ENCODE measurements at regions not wholly inside any gene's neighbourhood (a gene's known extent, or its start where the extent isn't known, plus 50 kb on each side); places are given as distances from the start of the nearest gene placed in this dataset.

DNA sequence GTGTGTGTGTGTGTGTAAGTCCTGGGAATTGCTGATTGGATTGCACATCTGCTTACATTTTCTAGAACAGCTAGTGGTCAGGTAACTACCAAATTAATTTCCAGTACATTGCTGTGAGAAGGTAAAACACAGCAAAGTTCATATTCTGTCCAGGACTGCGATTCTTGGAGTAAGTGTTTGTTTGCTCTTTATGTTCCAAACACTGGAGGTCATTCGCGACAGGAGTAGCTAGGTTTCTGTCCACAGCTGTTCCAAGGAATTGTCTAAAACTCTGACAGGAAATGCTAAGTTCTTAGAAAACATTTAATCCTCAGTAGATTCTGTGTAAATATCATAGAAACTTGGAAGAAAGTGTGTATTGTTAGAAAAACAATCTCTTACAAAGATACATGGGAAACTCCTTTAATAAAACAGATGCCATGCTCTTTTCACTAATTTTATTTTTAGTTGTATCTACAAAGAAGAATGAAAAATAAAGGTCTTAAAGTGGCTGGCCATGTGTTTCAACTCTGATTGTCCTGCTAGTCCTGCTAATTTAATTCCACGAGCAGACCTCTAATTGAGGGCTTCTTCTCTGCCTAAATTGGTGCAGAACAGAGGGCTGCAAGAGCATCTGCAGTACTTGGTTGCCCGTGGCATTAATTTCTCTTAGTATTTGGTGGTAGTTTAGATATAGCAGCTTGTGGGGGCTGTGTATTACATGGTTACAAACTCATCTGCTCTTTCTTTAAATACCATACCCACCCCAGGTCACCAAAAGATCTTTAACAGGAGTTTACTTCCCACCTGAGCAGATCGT lies 464.5 kb downstream of the RASEF start:
- DNase-seq = no peak

DNA sequence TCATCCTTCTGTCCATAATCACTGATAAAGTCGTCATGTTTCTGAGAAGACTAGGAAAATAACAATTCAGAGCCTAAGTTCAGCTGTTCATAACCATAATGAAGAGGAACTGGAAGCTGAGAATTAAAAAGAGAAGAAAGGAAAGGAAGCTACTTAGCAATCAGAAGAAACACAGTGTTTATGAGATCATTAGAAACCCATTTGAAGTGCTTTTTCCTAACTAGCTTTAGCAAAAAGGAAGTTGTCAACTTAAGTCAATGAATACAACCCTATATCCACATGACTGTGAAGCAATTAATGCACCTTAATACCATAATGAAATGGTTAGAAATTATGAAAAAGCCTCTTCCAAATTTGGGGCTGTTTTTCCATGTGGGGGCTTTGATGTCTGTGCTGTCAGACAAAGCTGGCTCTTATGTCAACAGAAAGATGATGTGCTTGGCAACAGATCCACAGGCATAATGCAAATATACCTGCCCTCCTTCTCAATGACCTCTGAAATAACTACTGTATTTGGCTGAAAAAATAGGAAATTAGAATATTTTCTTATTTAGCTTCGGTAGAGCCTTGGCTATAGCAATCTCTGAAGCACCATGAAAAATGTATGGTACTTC lies 463.5 kb downstream of the RASEF start:
- DNase-seq = no peak

DNA sequence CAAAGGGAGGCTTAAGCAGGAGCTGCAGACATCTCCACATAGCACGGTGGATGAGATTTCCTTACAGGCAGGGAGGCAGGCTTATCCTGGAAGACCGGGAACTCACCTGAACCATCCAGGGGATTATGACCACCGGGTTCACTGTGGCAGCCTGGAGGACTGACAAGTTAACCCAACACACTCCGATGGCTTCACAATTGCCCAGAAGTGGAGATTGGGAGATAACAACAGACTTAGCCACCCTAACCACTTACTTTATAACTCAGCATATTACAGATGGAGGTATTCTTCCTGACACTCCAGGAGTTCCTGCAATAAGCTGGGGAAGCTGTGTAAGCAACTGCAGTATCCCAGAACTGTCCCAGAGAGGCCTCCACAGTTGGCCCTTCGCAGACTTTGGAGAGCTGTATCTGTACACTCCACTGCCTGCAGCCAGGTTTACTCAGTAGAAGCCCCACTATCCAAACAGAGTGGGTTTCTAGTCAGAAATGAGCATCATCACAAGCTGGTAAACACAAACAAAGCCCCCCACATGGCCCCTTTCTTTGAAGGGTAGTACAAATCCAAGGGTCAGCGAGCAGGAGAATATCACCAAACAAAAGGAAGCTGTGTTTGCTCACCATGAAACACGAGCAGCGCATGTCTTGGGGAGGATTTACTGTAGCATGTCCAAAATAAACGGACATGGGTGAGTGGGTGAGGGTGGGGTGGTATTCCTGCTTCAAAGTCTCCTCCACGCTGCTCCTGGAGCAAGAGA lies 462.2 kb downstream of the RASEF start:
- no peak for DNase-seq

DNA sequence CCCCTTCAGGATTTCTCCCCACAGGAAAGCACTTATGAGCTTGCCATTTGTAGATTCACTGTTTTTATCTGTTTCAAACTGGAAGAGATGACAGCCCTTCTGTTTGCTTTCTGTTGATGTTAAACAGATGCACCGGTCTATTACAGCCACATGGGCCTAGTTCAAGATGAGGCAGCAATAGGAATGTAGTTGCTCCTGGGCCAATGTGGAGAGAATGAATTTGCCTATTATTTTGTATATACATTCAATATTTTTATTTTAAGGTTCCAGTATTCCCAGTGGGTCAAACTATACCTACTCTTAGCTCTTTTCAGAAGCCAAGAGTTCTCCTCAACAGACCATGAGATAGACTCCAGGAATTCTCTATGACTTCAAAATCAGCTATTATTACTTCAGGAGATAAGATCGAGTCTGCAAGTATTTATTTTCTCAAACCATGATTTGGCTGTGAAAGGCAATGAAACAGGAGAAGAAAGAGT lies 461.6 kb downstream of the RASEF start:
- peak; percentile 56 for DNase-seq

DNA sequence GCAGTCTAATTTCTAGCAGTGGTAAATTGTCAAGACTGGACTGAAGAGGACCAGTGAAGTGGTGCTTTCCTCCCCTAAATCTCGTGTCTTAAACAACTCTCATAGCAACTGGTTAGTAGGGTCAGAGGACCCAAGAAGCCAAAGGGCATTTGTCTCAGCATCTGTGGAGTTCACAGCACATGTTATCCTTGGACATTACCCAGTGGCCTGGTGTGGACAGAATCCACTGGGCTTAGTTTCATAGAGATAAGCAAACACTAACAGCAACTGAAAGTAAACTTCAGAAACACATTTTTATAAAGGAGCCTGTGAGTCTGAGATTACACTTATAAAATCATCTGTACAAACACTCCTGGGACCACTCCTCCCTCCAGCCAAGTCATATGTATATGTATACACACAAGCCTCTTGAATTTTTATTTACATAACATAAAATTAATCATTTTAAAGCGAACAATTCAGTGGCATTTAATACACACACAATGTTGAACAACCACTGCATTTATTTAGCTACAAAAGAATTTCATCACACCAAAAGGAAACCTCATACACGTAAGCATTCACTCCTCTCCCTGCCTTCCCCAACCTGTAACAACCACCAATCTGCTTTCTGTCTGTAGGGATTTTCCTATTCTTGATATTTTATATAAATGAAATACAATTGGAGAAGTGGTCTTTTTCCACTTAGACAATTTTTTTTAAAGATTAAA lies 457.8 kb downstream of the RASEF start:
- DNase-seq = no peak

DNA sequence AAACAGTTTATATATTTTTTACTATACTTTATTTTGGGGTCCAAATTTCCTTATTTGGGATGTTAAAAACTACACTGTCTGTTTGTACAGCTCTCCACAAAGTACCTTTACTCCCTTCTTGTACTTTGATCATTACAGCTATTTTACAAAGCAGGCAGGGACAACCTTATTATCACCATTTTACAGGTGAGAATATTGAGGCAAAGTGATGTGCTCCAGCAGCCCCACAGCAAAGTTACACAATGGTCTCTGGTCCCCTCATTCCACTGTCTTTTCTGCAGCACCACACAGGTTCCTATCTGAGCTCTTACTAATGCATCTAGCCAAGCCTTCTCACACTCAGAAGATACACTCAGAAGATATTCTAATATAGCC lies 457.3 kb downstream of the RASEF start:
- no peak for DNase-seq

DNA sequence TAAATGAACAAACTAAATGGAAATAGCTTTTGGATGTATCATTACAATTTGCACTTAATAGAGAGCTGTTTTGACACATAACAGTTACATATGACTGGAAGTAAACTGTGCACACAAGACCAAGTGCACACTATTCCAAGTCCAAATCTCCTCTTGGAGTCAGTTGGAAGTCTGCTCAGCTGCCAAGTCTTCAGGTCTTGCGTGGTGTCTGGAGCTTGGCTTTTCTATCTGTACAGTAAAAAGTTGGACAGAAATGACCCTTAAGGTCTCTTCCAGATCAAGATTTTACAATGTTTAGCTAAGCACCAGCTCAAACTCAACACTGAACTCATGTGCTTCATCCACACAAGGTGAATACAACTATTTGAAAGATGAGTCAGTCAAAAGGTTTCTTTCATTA lies 456.9 kb downstream of the RASEF start:
- no peak for DNase-seq

DNA sequence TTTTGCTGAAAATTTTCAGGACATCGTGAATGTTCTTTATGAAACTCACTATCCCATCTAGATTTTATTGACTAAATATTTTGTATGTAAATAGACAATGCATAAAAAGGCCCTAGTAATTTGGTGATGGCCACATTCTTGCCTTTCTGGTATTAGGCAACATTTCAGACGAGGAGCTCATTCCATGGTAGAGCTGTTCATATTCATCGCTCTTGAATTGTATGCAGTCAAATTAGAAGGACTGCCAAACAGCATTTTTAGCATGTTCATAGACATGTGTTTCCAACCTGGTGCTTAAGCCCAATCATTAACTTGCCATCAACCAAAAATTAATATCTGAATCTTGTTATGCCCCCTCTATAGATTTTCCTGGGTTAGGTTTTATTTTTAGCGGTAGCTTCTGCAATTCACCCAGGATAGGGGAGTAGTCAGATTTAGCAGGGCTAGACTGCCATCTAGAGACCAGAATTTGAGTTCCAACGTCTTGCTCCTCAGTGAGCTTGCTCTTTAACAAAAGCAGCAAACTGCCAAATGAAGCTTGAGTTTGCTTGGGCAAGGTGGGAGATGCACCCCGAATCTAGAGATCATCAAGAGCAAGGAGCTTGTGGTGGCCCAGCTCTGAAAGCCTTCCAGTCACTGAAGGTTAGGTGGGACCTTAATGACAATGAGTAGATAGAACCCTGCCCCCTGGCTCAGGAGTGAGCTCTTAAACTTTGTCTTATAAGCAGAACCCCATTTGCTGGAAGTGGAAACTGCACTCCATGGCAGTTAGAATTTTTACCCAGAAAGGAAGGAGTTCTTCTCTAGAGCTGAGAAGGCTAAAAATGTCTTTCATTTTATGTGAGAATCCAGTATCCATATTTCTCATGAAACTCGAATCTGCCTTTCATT lies 456.2 kb downstream of the RASEF start:
- peak; percentile 71 for DNase-seq

DNA sequence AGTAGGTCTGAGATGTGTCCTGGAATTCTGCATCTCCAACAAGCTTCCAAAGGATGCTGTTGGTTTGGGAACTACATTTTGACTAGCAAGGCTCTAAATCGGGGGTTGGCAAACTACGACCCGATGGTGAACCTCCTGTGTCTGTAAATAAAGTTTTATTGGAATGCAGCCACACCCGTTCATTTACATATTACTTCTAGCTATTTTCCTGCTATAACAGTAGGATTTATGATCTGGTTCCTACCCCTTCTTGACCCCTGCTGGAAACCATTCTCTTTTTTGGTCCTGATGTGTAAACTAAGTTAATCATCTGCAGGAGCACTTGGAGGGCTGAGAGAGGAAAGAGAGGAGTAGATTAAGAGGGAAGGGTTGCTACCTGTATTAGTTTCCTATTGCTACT lies 454.5 kb downstream of the RASEF start:
- no peak for DNase-seq

DNA sequence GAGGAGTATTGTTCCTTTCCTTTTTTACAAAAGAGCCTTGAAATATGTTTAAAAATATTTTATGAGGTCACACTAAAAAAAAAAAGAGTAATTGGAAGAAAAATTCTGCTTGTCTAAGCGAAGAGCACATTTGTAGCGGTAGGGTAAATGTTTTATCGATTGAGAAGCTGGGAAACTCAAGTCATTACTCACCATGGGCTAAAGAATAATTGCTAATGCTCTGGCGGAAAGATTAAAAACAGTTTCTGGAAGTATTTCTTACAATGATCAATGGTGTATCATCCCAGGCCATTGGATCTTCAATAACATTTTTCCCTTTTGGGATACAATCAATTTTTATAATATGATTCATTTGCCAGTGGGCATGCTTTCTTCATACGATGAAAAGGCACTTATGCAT lies 450.0 kb downstream of the RASEF start:
- no peak for DNase-seq

DNA sequence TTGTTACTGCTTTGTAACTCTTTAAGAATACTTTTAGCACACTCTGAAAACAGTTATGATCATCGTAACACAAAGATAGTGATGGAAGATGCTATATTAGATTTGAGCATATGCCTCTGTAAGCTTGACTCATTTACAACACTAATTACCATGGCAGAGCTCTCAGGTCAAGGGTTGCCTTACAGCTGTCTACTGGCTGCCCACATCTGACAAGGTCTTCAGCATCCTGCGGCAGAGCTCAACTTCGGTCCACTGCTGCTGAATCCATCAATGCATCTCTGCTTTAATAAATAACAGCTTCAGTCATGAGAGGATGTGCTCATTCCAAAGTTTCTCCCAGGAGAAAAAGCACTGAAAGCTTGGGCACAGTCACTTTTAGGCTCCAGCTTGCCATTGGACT lies 449.4 kb downstream of the RASEF start:
- DNase-seq = no peak

DNA sequence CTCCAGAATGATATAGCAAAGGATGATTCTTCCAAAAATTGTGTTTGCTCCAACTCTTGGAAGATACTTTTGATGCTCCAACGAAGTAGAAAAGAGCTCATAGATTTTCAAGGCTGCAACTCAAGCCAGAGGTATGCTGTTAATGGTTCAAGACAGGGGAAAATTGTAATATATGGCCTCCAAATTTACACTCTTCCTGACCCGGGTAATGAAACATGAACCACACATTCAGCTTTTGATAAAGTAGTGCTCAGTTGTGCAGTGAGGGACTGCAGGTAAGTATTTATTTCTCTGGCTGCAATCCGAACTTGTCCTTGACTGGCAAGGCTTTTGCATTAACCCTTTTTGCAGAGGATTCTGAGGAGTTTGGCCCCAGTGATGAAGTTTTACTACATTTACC lies 446.4 kb downstream of the RASEF start:
- no peak for DNase-seq

DNA sequence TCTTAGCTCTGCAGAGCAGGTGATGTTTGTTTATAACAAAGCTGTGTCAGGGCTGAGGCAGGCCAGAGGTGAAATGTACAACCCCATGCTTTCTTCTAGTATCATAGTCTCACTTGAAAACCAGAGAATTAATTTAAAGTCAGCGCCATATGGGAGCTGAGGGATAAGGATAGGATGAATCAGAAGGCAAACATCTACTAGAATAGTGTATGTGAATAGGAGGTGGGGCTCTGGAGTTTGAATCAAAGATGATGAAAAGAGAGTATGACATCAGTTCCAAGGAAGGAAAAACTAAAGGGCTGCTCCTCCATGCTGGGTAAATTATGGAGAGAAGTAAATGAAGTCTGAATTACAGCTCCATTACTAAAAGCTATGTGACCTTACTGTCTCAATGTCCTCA lies 441.5 kb downstream of the RASEF start:
- DNase-seq = peak; percentile 23

DNA sequence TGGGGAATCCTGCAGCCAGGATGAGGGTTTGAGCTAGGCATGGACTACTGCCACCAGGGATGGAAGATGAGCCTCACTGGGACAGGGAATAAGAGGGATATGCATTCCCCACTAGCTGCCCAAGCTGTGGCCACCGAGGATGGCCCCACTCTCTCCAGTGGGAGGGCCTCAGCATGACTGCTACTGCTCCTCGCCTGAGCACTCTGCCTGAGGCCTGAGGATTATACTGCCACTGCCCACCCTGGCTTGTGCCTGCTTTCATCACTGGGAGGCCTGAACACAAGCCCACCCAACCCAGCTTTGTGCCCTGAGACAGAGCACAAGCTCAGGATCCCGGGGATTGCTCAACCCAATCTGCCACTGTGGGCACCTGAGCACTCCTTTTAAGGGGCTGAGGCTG lies 425.6 kb downstream of the RASEF start:
- DNase-seq = no peak

DNA sequence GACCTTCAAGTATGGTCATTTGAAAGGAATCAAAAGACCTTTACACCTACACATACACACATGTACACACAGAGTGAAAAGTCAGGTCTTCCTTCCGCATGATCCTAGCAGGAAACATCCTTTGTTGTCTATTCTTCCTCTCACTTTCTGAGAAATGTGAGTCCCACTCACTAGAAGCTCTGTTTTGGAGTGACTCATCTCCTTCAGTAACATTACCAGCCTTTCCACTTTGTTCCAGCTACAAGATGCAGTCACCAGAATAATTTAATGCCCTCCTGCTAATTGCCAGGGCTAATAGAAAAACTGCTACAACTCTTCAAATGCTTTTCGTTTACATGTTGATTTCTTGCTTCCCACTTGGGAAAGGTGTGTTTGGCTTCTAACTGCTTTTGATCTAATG lies 417.3 kb downstream of the RASEF start:
- no peak for DNase-seq

DNA sequence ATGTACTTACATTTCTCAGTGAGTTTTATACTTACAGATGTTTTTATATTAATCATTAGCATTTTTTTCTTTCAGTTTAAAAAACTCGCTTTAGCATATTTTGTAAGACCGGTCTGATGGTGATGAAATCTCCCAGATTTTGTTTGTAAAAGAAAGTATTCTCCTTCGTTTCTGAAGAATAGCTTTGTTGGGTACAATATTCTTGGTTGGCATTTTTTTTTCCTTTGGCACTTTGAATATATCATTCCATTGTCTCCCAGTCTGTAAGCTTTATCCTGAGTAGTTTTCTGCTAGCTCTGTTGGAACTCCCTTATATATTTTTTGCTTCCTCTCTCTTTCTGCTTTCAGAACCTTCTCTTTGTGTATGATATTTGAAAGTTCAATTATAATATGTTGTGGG lies 412.6 kb downstream of the RASEF start:
- no peak for DNase-seq

DNA sequence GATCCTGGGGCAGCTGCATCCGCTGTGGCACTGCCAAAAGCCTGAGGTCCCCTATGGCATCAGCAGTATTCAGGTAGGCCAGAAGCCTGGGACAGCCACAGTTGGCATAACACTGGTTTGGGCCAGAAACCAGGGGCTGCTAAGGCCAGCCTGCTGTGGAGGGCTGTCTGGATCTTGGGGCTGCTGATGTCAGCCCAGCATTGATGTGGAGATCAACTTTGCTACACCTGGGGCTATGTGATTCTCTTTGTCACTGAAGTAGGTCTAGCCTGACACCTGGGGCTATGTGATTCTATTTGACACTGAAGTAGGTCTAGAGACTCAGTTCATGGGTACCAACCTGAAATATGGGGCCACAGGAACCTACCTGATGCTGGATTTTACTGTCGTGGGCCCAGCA lies 411.5 kb downstream of the RASEF start:
- DNase-seq = no peak

DNA sequence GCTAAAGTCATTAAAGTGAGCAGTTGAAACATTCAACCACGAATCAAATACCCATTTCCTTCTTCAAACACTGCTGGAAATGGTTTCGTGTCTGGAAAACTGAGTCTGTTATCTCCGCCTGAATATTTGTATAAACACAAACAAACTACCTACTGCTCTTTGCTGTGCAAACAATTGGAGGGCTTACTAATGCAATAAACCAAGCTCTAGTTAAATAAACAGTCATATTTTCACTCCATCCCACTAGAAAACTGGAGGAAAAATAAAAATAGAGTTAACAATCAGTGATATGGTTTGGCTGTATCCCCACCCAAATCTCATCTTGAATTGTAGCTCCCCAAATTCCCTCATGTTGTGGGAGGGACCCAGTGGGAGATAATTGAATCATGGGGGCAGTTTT lies 397.6 kb downstream of the RASEF start:
- no peak for DNase-seq

DNA sequence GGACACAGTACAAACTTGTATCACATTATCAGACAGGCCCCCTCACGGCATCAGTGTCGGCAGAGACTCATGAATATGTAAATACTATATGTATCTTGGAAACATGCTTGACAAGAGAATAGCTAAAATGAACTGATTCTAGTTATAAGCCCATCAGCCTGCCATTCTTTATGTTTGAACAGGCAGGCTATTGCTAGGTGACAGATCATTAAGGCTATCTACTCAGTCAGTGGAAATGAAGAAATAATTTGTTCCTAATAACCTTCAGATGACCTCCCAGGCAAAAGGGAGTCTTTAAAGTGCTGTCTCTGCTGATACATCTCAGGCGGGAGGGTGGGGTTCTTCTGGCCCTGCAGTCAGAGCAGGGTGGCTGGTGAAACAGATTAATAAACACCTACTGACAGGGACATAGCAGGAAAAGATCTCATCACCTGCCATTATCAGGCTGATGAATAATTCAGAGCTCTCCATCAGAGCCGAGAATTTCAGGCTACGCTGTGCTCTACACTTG lies 394.2 kb downstream of the RASEF start:
- DNase-seq = no peak

DNA sequence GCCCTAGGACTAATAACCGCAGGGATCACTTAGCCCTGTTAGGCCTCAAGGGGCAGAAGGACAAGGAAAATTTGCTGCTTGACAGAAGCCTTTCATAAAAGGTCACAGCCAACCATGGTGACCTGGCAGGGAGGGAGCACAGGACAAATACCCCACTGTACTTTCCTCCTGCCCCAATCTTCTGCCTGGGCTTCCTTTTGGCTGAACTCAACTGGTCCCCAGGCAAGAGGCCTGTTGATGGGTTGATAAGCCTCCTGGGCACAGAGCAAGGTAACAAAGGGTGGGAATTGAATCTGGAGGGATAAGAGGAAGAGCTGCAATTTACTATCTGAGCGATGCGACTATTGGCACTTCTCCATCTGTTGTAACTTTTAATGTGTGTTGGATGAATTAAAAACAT lies 392.9 kb downstream of the RASEF start:
- no peak for DNase-seq

DNA sequence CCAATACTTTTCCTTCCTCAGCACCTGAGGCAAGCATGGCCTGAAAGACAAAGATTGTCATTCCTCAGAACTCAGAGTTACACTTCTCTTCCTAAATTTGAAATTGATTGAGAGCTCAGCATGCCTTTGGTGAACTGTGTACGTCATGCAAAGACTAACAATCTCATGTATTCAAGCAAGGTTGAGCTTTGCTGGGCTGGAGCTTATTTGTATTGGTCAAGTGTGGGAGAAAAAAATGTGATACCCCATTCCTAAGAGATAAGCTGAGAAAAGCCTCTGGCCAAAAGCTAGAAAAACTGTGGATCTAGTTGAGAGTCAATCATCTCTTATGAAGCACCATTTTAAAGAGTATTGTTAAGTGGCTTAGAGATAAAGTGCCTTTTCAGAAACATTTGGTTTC lies 392.2 kb downstream of the RASEF start:
- DNase-seq = no peak

DNA sequence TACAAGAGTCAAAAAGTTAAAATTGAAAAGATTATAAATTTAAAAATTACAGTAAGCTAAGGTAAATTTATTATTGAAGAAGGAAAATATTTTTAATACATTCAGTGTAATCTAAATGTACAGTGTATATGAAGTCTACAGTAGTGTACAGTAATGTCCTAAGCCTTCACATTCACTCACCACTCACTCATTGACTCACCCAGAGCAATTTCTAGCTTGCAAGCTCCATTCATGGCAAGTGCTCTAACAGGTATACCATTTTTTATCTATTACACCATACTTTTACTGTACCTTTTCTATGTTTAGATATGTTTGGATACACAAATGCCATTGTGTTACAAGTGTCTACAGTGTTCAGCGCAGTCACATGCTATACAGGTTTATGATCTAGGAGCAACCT lies 389.7 kb downstream of the RASEF start:
- no peak for DNase-seq

All from fibroblast of skin of right biceps (primary cell).